ENCODE measurements at regions not wholly inside any gene's neighbourhood (a gene's known extent, or its start where the extent isn't known, plus 50 kb on each side); places are given as distances from the start of the nearest gene placed in this dataset.
A peak's percentile ranks its signal among the peaks of the same experiment; 100 is the strongest.

DNA sequence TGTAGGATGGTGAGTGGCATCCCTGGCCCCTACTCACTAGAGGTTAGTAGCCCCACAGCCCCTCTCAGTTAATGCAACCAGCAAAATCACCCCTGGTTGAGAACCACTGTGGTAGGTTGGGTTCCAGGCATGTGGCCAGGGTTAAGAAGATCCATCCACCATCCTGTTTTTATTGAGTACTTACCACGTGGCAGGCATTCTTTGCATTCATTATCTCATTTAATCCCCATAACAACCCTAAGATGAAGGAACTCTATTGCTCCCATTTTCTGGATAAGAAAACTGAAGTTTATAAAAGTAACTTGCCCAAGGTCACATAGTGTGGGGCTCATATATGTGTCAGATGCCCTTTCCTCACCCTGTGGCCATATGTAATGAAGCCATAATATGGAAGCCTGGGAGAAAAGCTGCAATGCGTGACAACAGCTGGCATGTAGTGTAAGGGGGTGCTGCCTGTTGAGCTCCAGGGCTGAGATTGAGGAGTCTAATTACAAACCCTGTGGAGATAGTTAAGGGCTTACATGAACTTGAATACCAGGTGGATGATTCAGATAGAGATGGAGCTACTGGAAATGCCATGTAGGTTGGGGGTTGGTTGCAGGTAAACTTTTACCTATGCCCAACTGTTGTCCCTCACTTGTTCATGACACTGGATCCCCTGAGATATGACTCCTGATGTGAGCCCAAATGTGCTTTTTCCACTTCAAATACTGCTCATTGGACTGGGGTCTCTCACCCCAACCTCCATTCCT lies 100.2 kb upstream of the PGRMC2 start:
- H3K27ac ChIP-seq (ENCODE audit: low read depth in 2 of 2, low read length in 2 of 2) = peak overlapping the region; percentile 82 to 85
- no peak overlapping the region for H3K4me3 ChIP-seq (ENCODE audit: low read length in 3 of 3)
- H3K9me3 ChIP-seq (ENCODE audit: control insufficient read depth in 2 of 3, insufficient read depth in 1 of 3, low read length in 3 of 3) = no peaks in the 10 kb centered on the region
- FAIRE-seq (no peak), DNase-seq (no peak)
- no peaks in the 10 kb centered on the region for H3K27me3 ChIP-seq (ENCODE audit: control insufficient read depth, insufficient read depth, low read length)
- H3K4me1 ChIP-seq (ENCODE audit: control insufficient read depth in 2 of 3, insufficient read depth in 2 of 3, low read depth in 1 of 3, low read length in 3 of 3) = peaks cover 3 to 14% (median 10%) of the 10 kb centered on the region in 3 donors
- H3K9ac ChIP-seq (ENCODE audit: low read length in 3 of 3) = no peak overlapping the region
- intact Hi-C loops (cut with DNase I) = no loop called here
- TF ChIP-seq, protein P1, sequence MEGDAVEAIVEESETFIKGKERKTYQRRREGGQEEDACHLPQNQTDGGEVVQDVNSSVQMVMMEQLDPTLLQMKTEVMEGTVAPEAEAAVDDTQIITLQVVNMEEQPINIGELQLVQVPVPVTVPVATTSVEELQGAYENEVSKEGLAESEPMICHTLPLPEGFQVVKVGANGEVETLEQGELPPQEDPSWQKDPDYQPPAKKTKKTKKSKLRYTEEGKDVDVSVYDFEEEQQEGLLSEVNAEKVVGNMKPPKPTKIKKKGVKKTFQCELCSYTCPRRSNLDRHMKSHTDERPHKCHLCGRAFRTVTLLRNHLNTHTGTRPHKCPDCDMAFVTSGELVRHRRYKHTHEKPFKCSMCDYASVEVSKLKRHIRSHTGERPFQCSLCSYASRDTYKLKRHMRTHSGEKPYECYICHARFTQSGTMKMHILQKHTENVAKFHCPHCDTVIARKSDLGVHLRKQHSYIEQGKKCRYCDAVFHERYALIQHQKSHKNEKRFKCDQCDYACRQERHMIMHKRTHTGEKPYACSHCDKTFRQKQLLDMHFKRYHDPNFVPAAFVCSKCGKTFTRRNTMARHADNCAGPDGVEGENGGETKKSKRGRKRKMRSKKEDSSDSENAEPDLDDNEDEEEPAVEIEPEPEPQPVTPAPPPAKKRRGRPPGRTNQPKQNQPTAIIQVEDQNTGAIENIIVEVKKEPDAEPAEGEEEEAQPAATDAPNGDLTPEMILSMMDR (IDR thresholded peaks at IDR 0.05; ENCODE audit: borderline replicate concordance, extremely low read depth, insufficient read depth) = no peak
- no peaks in the 10 kb centered on the region for H3K36me3 ChIP-seq (ENCODE audit: control insufficient read depth in 2 of 3, insufficient read depth in 3 of 3, low read length in 3 of 3)

- Histone ChIP-seq H3K4me1 (ENCODE audit: control insufficient read depth in 2 of 3, insufficient read depth in 2 of 3, low read depth in 1 of 3, low read length in 3 of 3) (peaks cover 3 to 14% (median 10%) of the 10 kb centered on the region in 3 donors), H3K27ac (ENCODE audit: low read depth in 2 of 2, low read length in 2 of 2) (peak overlapping the region; percentile 82 to 85), H3K9ac (ENCODE audit: low read length in 3 of 3) (peak overlapping the region in 1 of 3 donors; percentile 13), H3K27me3 (ENCODE audit: control insufficient read depth, insufficient read depth, low read length) (no peaks in the 10 kb centered on the region), H3K36me3 (ENCODE audit: control insufficient read depth in 2 of 3, insufficient read depth in 3 of 3, low read length in 3 of 3) (no peaks in the 10 kb centered on the region), H3K4me3 (ENCODE audit: low read length in 3 of 3) (no peak overlapping the region), H3K9me3 (ENCODE audit: control insufficient read depth in 2 of 3, insufficient read depth in 1 of 3, low read length in 3 of 3) (no peaks in the 10 kb centered on the region)
- intact Hi-C loops (cut with DNase I) = no loop called here
- TF ChIP-seq, protein P1 (IDR thresholded peaks at IDR 0.05; ENCODE audit: borderline replicate concordance, extremely low read depth, insufficient read depth) = no peak
- DNase-seq (peak; percentile 45 to 97 (median 54)), FAIRE-seq (no peak)
Observed at GRCh38 chr4:128386761-128387599, 99.4 kb upstream of the PGRMC2 start.

GRCh38 chr4:128385683-128386304 lies 98.2 kb upstream of the PGRMC2 start:
- Histone ChIP-seq H3K9me3 (ENCODE audit: control insufficient read depth in 2 of 3, insufficient read depth in 1 of 3, low read length in 3 of 3) (no peaks in the 10 kb centered on the region), H3K27ac (ENCODE audit: low read depth in 2 of 2, low read length in 2 of 2) (peak overlapping the region in 1 of 2 donors; percentile 81), H3K4me1 (ENCODE audit: control insufficient read depth in 2 of 3, insufficient read depth in 2 of 3, low read depth in 1 of 3, low read length in 3 of 3) (peaks cover 3 to 14% (median 10%) of the 10 kb centered on the region in 3 donors), H3K27me3 (ENCODE audit: control insufficient read depth, insufficient read depth, low read length) (no peaks in the 10 kb centered on the region), H3K9ac (ENCODE audit: low read length in 3 of 3) (no peak overlapping the region), H3K4me3 (ENCODE audit: low read length in 3 of 3) (no peak overlapping the region), H3K36me3 (ENCODE audit: control insufficient read depth in 2 of 3, insufficient read depth in 3 of 3, low read length in 3 of 3) (no peaks in the 10 kb centered on the region)
- FAIRE-seq (no peak), DNase-seq (peak in 3 of 5 donors; percentile 54 to 87 (median 83))
- TF ChIP-seq, protein P1 (IDR thresholded peaks at IDR 0.05; ENCODE audit: borderline replicate concordance, extremely low read depth, insufficient read depth) = no peak
- intact Hi-C loops (cut with DNase I) = no loop called here
